Ovary (tissue), 7 donors: ENCODE measurements at regions not wholly inside any gene's neighbourhood (a gene's known extent, or its start where the extent isn't known, plus 50 kb on each side); places are given as distances from the start of the nearest gene placed in this dataset.

ENCODE experiments used
- DNase-seq, 5 donors: peaks; one replicate each; pipeline ENCODE4 v3.0.0-alpha.2; 2019 to 2020
- H3K27ac ChIP-seq, 2 donors: fragments of 200-600 bp; one replicate each; pipeline versions ENCODE4 v1.5.1 to v1.8.0; 2019 to 2022
- H3K27me3 ChIP-seq: fragments of 200-600 bp; one replicate; pipeline ENCODE4 v1.8.0; 2022
- H3K36me3 ChIP-seq: fragments of 200-600 bp; sonication (generic); one replicate; pipeline ENCODE4 v1.5.1; 2019
- H3K4me1 ChIP-seq: one replicate; pipeline ENCODE4 v1.8.1; 2013; ENCODE audit warnings: mild to moderate bottlenecking, moderate library complexity; ENCODE audit not compliant: insufficient read depth
- H3K4me3 ChIP-seq: fragments of 200-600 bp; sonication (generic); one replicate; pipeline ENCODE4 v1.5.1; 2017
- H3K9me3 ChIP-seq, 2 donors: fragments of 200-600 bp in 1 of 2; sonication (generic) in 1 of 2; one replicate each; pipeline versions ENCODE4 v1.5.1 to v1.8.1; 2013 to 2019; ENCODE audit warnings: mild to moderate bottlenecking in 1 of 2, moderate library complexity in 1 of 2
- CTCF ChIP-seq, 3 donors: fragments of 450-650 bp in 2 of 3; fragments of 200-600 bp in 1 of 3; IDR thresholded peaks; one replicate each; pipeline versions ENCODE4 v1.5.1 to v1.8.0; 2016 to 2022; ENCODE audit warnings: antibody characterized with exemption in 3 of 3, mild to moderate bottlenecking in 1 of 3
- EP300 ChIP-seq: sonication (generic); formaldehyde crosslinking; IDR thresholded peaks from one replicate; pipeline ENCODE4 v1.6.1; 2017; ENCODE audit warnings: antibody characterized with exemption
- POLR2A ChIP-seq: fragments of 450-650 bp; IDR thresholded peaks from one replicate; pipeline ENCODE4 v1.6.1; 2017; ENCODE audit warnings: antibody characterized with exemption, mild to moderate bottlenecking, moderate library complexity
- WGBS, 3 donors: extraction: QIAGEN DNeasy Blood & Tissue Kit in 1 of 3; methylation state at CpG; one replicate each; pipeline versions ENCODE4 v1.1.5 to v1.1.7; 2013 to 2017; 5-methylcytosine and 5-hydroxymethylcytosine counted together
- intact Hi-C, 4 donors: fragments of 100-400 bp; cut with DNase I; formaldehyde crosslinking; loops; one replicate each; pipeline versions ENCODE4 v1.11.0 to v1.15.1; 2022 to 2023
- donor health status: DM: no; HTN: no; CAD: no; lungs with moderate emphysema.
- donor health status: DM: no; HTN: no; CAD: no.
- donor health status: Bipolar disorder and iron deficiency.
- donor health status: DM: no; HTN: no; CAD: no.
- donor health status: DM: yes; HTN: yes; CAD: no.

- H3K9me3 ChIP-seq: no peaks in the 10 kb centered on the region
- TF ChIP-seq EP300: no peak
- no peak for TF ChIP-seq POLR2A
- no peak for TF ChIP-seq CTCF (IDR thresholded peaks at IDR 0.05)
- H3K4me1 ChIP-seq: no peaks in the 10 kb centered on the region
- 72 to 79% (median 74%) methylated on average over 3 of the region's 3 CpGs for WGBS, 3 donors
- H3K27me3 ChIP-seq: no peaks in the 10 kb centered on the region
- no peak overlapping the region for H3K4me3 ChIP-seq
- no peak for DNase-seq
- intact Hi-C loops: loop anchor here in 2 of 4 donors (10.0 kb wide), 2 partner anchors 317 to 643 kb away; partner anchors contain the start of gene SAMD5 (in 1 of the 2)
- H3K36me3 ChIP-seq: no peaks in the 10 kb centered on the region
- H3K27ac ChIP-seq: no peak overlapping the region
Observed at GRCh38 chr6:148147463-148147830, 195.2 kb upstream of the SASH1 start.

GRCh38 chr6:148151896-148152643 is 190.6 kb upstream of the SASH1 start:
- Histone ChIP-seq H3K9me3 (no peaks in the 10 kb centered on the region), H3K4me1 (no peaks in the 10 kb centered on the region), H3K4me3 (no peak overlapping the region), H3K27me3 (no peaks in the 10 kb centered on the region), H3K36me3 (no peaks in the 10 kb centered on the region), H3K27ac (no peak overlapping the region)
- 87 to 95% (median 94%) methylated on average over 6 of the region's 6 CpGs for WGBS, 3 donors
- no peak for DNase-seq
- intact Hi-C loops: loop anchor here in 1 of 4 donors (10.0 kb wide), 1 partner anchor 647 kb away; the partner anchor contains the start of gene SAMD5
- TF ChIP-seq POLR2A (no peak), EP300 (no peak), CTCF (IDR thresholded peaks at IDR 0.05) (no peak)

- Histone ChIP-seq H3K9me3 (no peaks in the 10 kb centered on the region), H3K4me1 (no peaks in the 10 kb centered on the region), H3K36me3 (no peaks in the 10 kb centered on the region), H3K27me3 (no peaks in the 10 kb centered on the region), H3K4me3 (no peak overlapping the region), H3K27ac (no peak overlapping the region)
- no peak for DNase-seq
- no peak for TF ChIP-seq POLR2A
- no peak for TF ChIP-seq CTCF (IDR thresholded peaks at IDR 0.05)
- no peak for TF ChIP-seq EP300
- intact Hi-C loops: loop anchor here in 1 of 4 donors (10.0 kb wide), 1 partner anchor 650 kb away; the partner anchor contains the start of gene SAMD5
Observed at GRCh38 chr6:148154668-148155067, 188.0 kb upstream of the SASH1 start.

GRCh38 chr6:148155293-148155692 is 187.3 kb upstream of the SASH1 start:
- no peak for TF ChIP-seq POLR2A
- no peak for TF ChIP-seq EP300
- no peak for TF ChIP-seq CTCF (IDR thresholded peaks at IDR 0.05)
- no peaks in the 10 kb centered on the region for H3K9me3 ChIP-seq
- no peak for DNase-seq
- H3K4me3 ChIP-seq: no peak overlapping the region
- no peaks in the 10 kb centered on the region for H3K27me3 ChIP-seq
- no peaks in the 10 kb centered on the region for H3K36me3 ChIP-seq
- intact Hi-C loops: loop anchor here in 1 of 4 donors (10.0 kb wide), 1 partner anchor 650 kb away; the partner anchor contains the start of gene SAMD5
- H3K4me1 ChIP-seq: no peaks in the 10 kb centered on the region
- 71 to 89% (median 89%) methylated on average over 6 of the region's 6 CpGs for WGBS, 3 donors
- no peak overlapping the region for H3K27ac ChIP-seq
